H1 (cell line): ENCODE measurements at regions not wholly inside any gene's neighbourhood (a gene's known extent, or its start where the extent isn't known, plus 50 kb on each side); places are given as distances from the start of the nearest gene placed in this dataset.

Experiments
- CBX5 ChIP-seq: fragments of 300-800, 300-1000 bp; sonication (generic); IDR thresholded peaks from 2 replicates; pipeline ENCODE4 v1.7.1; 2016; ENCODE audit warnings: antibody characterized with exemption, low read length, low read depth
- CHD2 ChIP-seq: IDR thresholded peaks from 2 replicates; pipeline ENCODE4 v1.6.1; 2012; ENCODE audit warnings: low read length, improper control_type of control experiment
- CREB1 ChIP-seq: IDR thresholded peaks from 2 replicates; pipeline ENCODE4 v1.6.1; 2012; ENCODE audit warnings: inconsistent platforms
- CTBP2 ChIP-seq: IDR thresholded peaks from 2 replicates; pipeline ENCODE4 v1.7.0; 2011; ENCODE audit warnings: borderline replicate concordance, mild to moderate bottlenecking, moderate library complexity, mixed read lengths, low read length; ENCODE audit not compliant: insufficient read depth, insufficient read length
- HDAC2 ChIP-seq, 2 experiments: fragments of 300-600 bp in 1 of 2; sonication (generic) in 1 of 2; IDR thresholded peaks; 2 replicates each; pipeline ENCODE4 v1.6.1; 2011 to 2012; ENCODE audit warnings: low read depth in 2 of 2, low read length in 2 of 2, mild to moderate bottlenecking in 2 of 2, moderate library complexity in 2 of 2, borderline replicate concordance in 1 of 2, inconsistent platforms in 1 of 2
- MAFK ChIP-seq: IDR thresholded peaks from 2 replicates; pipeline ENCODE4 v1.6.1; 2012; ENCODE audit warnings: low read depth, mild to moderate bottlenecking, improper control_type of control experiment, low read length
- RFX5 ChIP-seq: IDR thresholded peaks from 2 replicates; pipeline ENCODE4 v1.6.1; 2011; ENCODE audit warnings: low read depth, low read length, improper control_type of control experiment, borderline replicate concordance
- SP1 ChIP-seq: IDR thresholded peaks from 2 replicates; pipeline ENCODE4 v1.6.1; 2011; ENCODE audit warnings: low read depth, low read length
- TAF1 ChIP-seq: IDR thresholded peaks from 2 replicates; pipeline ENCODE4 v1.6.1; 2011; ENCODE audit warnings: mild to moderate bottlenecking, low read depth, low read length
- TAF7 ChIP-seq: optimal IDR thresholded peaks from 2 replicates; pipeline ENCODE3; 2011; ENCODE audit warnings: low read depth, mild to moderate bottlenecking, inconsistent platforms, low read length, moderate library complexity, borderline replicate concordance
- TF ChIP-seq, protein P1 (sequence below): IDR thresholded peaks from 2 replicates; pipeline ENCODE4 v1.6.1; 2012; ENCODE audit warnings: inconsistent platforms

DNA sequence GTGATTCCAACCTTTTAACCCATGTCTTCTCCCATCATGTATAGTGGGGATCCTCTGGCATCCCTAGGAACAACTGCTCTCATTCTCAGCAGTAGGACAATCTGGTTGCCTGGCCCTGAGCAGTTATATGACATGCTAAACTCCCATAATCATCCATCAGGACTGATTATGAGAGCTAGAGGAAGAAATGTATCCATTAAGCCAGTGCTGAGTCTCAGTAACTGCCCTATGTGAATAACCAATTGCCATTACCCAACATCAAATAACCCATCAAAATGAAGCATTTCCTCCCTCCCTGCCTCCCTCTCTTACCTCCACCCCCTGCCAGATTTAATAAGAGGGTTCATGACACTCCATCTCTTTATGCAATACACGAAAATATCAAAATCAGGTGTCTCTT lies 277.6 kb downstream of the NXPE2 start (continued):
- TF ChIP-seq MAFK (no peak), RFX5 (no peak), TAF1 (no peak), CREB1 (no peak), CBX5 (no peak), CHD2 (no peak), HDAC2 (IDR thresholded peaks at IDR 0.05; ENCODE audit: borderline replicate concordance in 1 of 2, low read depth in 2 of 2, low read length in 2 of 2) (no peak), SP1 (no peak), TAF7 (no peak), CTBP2 (no peak)
- TF ChIP-seq, protein P1, sequence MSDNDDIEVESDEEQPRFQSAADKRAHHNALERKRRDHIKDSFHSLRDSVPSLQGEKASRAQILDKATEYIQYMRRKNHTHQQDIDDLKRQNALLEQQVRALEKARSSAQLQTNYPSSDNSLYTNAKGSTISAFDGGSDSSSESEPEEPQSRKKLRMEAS: no peak
